Right renal pelvis (tissue), 4 donors: ENCODE measurements at regions not wholly inside any gene's neighbourhood (a gene's known extent, or its start where the extent isn't known, plus 50 kb on each side); places are given as distances from the start of the nearest gene placed in this dataset.

ENCODE experiments used
- DNase-seq, 4 donors: peaks; one replicate each; pipeline ENCODE4 v3.0.0-alpha.2; 2013; ENCODE audit warnings: low read depth in 4 of 4, low spot score in 3 of 4, missing footprints in 1 of 4

GRCh38 chr20:43318755-43319297 is 129.1 kb upstream of the PTPRT start:
- DNase-seq: no peak

DNA sequence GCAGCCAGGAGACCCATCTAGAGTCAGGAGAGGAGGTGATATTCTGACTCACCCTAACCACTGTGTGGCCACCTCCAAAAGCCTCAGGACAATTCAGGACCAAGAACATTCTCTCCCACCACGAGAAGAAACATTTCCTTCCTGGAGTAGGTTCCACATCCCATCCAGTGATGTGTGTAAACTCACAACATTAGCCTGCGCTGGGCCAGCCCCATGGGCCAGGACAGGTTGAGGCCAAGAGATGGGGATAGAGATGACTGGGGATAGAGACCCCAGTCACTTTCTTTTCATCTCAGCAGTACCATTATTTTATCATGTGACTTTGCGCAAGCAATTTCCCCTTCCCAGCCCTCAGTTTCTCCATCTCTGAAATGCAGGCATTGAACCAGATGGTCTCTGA is 126.6 kb upstream of the PTPRT start:
- no peak for DNase-seq

DNA sequence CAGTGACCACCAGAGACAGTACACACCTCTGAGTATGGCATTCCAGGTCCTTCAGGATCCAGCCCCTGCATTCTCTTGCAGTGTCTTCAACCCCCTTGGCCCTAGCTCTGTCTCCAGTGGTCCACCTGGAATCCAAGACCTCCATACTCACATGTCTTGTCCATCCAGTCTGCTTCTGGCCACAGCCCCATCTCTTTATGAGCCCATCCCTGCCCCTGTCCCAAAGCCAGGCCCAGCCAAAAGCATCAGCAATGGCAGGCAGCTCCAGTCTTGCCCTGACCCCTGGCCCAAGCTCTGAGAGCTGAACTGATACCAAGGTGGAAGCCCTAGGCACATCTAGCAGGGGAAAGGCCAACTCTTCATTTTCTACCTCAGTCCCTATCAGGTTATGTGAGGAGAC is 119.6 kb upstream of the PTPRT start:
- no peak for DNase-seq

DNA sequence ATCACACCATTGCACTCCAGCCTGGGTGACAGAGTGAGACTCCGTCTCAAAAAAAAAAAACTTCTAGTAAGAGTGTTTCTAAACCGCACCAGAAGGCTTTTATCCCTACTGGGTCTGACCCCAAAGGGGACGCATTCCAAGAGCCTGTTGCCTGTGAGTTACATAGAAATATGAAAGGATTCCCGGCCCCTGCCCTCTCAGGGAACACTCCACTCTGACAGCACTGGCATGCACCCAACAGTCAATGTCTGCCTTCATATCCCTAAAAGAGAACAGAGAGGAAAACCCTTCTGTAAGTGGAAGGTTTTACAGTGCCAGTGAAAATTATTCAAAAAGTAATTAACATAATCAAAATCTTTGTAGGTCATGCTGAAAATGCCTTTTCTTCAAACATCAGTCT is 117.1 kb upstream of the PTPRT start:
- no peak for DNase-seq

DNA sequence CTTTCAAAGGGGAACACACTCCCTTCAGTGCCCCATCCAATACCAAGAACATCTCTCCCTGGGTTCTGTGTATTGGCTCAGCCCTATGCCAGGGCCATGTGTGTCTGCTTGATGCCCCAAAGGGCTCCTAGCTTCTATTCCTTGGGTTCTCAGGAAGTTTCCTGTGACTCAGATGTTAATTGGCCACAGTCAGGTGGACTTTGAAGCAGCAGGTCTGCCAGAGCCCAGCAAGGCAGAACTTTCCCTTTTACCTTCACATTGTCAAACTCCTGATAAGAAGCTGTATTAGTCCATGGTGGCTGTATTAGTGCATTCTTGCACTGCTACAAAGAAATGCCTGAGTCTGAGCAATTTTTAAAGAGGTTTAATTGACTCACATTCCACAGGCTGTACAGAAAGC is 116.0 kb upstream of the PTPRT start:
- no peak for DNase-seq

GRCh38 chr20:43304598-43304997 is 114.9 kb upstream of the PTPRT start:
- no peak for DNase-seq

- DNase-seq: no peak
Measured at GRCh38 chr20:43302936-43303335, 113.2 kb upstream of the PTPRT start.

DNA sequence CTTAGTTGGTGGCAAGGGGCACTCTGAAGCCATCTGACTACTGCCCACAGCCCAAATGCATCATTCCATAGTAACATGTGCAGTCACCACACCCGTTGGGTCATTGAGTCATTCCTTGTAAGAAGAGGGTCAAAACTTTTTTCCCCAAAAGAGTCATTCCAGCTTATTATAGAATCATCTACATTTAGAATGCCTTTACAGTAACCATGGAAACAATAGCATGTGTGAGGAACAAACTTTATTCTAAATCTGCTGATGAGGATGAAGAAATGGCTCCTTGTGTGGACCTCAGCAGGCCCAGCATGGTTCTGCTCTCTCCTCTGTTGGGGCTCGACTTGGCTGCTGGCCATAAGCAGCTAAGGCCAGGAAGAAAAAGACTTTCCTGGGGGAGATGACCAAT is 111.2 kb upstream of the PTPRT start:
- no peak for DNase-seq

- no peak for DNase-seq
Measured at GRCh38 chr20:43295781-43296180, 106.1 kb upstream of the PTPRT start.

- no peak for DNase-seq
Measured at GRCh38 chr20:43295263-43295662, 105.6 kb upstream of the PTPRT start.

GRCh38 chr20:43294031-43294430 is 104.3 kb upstream of the PTPRT start:
- DNase-seq: no peak

- DNase-seq: no peak
Measured at GRCh38 chr20:43293068-43293786, 103.5 kb upstream of the PTPRT start.

DNA sequence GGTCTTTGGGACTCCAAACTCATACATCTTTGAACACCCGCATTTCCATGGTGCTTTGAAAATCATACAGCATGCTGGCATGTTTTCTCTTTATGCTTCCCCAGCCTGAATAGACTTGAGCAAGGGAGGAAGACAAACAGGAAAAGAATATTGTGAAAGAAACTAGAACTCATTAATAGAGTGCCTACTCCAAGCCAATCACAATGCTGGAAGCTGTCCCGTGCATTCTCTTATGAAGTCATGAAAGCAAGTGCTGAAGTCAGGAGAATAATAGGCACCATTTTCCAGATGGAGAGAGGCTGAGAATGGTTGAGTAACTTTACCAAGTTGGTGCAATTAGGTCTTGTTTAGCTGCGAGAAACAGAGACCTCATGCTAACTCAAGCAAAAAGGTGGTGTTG is 102.5 kb upstream of the PTPRT start:
- no peak for DNase-seq

DNA sequence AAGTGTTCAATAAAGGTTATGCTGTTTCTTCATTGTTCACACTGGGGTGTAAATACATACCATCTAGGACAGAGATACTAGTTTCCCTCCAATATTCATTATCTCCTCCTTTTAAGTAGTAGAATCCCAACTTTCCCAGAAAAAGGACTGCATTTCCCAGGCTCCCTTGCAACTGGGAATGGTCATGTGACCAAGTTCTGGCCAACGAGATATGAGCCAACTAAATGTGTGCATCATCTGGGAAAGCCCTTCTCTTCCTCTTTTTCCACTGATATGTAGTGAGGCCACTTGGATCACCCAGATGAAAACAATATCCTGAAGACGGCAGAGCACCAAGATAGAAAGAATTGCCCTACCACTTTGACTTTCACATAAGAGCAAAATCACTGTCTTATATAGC is 97.9 kb upstream of the PTPRT start:
- no peak for DNase-seq

DNA sequence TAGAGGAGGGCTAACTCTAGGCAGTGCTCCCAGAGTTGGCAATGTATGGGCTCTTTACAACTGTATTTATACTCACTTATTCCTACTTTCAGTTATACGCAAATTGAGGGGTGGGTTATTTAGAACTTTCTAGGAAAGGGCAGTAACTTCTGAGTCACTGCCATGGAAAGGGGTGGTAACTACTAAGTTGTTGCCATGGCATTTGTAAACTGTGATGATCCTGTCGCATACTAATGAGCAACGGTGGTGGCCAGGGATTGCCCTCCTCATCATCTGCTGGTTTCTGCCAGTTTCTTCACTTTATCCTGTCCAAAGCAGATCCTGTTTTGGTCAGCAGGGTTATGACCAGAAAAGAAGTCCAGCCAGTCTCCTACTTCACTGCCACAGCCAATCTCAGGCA is 95.5 kb upstream of the PTPRT start:
- DNase-seq: no peak

- DNase-seq: no peak
Measured at GRCh38 chr20:43284486-43284885, 94.8 kb upstream of the PTPRT start.

- DNase-seq: no peak
Measured at GRCh38 chr20:43283126-43283525, 93.4 kb upstream of the PTPRT start.

- no peak for DNase-seq
Measured at GRCh38 chr20:43271980-43272379, 82.3 kb upstream of the PTPRT start.

DNA sequence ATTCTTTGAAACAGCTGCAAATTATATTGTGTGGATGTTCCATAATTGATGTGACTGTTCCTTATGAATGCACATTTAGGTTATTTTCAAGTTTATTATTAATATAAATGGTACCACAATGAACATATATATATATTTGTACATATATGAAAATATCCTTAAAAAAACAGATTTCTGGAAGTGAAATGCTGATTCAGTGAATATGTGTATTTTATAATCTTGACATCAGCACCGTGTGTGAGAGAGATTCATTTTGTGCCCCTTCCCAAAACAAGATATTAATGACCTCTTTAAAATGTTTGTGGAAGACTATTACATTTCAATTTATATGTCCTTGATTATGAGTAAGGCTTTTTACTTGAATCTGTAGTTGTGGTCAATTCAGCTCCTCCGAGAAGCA is 75.7 kb upstream of the PTPRT start:
- no peak for DNase-seq

DNA sequence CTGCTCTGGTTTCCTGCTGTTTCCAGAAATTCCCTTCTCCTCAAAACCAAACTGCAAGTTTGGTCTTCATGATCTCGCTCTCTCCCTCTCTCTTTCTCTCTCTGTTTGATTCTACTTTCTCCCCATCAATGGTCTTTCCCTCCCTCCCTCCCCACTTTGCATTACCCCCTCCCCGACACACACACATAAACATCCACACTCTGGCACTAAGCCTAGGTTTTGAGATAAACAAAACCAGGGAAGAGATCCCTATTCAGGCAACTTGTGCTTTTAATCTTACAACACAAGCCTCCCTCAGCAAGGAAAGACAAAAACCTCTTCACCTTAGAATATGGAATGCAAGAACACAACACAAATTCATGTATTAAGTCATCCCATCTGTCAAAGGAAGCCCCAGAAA is 73.5 kb upstream of the PTPRT start:
- no peak for DNase-seq

DNA sequence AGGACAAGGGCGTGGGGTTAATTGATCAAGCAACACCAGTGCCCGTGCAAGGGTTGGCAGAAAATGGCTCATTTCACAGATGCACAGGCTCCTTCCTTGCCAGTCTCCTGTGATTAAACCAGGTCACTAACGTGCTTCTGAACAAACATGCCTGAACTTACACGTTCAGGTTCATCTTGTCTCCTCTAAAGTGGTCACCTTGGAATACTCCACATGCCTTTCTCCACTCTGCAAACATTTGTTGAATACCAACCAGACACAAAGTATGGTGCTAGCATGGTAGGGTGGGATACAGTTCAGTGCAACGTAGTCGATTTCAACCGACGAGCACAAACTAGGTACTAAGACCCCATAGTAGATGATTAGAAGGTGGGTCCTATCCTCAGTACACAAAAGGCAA is 72.6 kb upstream of the PTPRT start:
- DNase-seq: no peak

GRCh38 chr20:43255877-43256276 is 66.2 kb upstream of the PTPRT start:
- DNase-seq: no peak

DNA sequence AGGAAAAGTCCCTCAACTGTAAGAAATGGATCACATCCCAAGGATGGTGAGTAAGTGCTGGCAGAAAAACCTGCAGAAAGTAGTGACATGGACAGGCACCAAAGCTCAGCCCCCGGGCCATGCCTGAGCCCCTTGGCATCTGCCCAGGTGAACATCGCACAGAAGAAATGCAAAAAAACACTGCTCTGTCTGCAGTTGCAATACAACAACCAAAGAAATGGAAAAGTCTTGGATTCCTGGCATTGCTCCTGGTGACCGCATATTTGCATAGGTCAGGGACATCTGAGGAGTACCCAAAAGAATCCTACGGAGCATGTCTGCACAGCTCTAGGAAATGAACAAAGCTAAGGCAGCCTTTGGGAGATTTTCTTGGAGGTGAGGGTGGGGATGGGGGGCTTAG is 63.1 kb upstream of the PTPRT start:
- no peak for DNase-seq
